Activated gamma-delta T cell treated with anti-CD3 and anti-CD28 coated beads, Interleukin-2, amount 50 U/mL, for 16 hours (primary cell): ENCODE measurements at regions not wholly inside any gene's neighbourhood (a gene's known extent, or its start where the extent isn't known, plus 50 kb on each side); places are given as distances from the start of the nearest gene placed in this dataset.
"Not testable (repeated sequence)": the region's sequence is repeated elsewhere in the genome, so short reads cannot be mapped to it uniquely, and the experiment has no call there.

ENCODE experiments used
- DNase-seq: peaks from one replicate; pipeline ENCODE4 v3.0.0-alpha.2; 2020; ENCODE audit warnings: low read depth

DNA sequence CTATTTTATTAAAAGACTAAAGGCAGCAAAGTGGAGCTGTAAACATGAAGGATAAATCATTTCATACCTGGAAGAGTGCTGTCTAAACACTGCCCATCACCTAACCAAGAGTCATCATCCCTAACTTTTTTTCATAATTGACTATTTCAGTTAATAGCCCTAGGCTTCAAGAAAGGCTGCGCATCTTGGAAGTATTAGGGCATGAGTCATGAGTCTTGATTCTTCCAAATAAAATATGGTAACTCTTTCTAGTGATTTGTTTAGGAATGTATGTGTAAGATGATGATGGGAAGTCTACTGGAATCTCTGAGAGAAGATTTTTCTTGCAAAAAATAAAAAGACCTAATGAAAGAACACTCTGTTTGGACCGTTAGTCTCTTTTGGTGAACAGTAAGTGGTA is 207.7 kb upstream of the AHR start:
- no peak for DNase-seq

- DNase-seq: no peak
Measured at GRCh38 chr7:17093461-17093860, 205.0 kb upstream of the AHR start.

- DNase-seq: no peak
Measured at GRCh38 chr7:17094963-17095574, 203.4 kb upstream of the AHR start.

DNA sequence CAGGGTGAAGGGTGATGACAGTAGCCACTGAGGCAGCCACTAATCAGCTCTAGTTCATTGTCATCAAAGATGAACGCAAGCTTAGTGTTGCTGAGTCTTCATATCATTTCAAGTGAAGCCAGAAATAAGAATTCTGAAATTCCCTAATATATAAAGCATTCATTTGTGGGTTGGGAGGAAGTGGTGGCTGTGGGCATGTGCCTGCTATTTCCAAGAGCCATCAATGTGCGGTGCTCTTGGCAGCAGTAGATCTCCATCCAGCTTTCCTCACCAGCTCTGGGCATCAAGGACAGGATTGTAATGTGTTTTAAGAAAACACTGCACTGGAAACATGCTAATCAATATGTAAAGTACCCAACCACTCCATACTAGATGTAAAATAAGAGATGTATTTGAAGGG is 202.5 kb upstream of the AHR start:
- DNase-seq: no peak

DNA sequence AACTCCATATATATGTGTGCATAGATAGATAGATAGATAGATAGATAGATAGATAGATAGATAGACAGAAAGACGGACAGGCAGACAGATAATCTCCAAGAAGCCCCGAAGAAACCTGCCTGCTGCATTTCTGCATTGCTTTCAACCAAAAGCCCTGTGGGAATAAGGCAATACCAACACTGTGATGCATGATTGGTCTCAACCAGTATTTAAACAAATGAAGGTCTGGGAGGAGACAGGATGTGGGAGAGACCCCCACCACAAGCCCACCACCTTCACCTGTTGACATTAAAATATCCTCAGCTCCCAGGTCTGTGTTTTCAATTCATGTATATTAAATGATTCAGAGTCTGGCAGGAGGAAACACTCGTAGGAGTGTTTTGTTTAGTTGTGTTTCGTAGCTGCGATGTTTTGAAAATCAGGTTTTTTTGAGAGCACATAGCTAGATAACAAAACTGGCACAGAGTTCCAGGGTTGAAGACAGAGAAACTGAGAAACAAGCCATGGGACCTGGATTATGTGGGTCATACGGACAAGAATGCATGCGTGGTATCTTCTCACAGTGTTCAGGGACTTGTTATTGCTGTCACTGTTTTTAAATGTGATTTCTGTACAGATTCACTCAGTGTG is 200.7 kb upstream of the AHR start:
- DNase-seq: no peak

GRCh38 chr7:17098515-17098914 is 199.9 kb upstream of the AHR start:
- DNase-seq: no peak

DNA sequence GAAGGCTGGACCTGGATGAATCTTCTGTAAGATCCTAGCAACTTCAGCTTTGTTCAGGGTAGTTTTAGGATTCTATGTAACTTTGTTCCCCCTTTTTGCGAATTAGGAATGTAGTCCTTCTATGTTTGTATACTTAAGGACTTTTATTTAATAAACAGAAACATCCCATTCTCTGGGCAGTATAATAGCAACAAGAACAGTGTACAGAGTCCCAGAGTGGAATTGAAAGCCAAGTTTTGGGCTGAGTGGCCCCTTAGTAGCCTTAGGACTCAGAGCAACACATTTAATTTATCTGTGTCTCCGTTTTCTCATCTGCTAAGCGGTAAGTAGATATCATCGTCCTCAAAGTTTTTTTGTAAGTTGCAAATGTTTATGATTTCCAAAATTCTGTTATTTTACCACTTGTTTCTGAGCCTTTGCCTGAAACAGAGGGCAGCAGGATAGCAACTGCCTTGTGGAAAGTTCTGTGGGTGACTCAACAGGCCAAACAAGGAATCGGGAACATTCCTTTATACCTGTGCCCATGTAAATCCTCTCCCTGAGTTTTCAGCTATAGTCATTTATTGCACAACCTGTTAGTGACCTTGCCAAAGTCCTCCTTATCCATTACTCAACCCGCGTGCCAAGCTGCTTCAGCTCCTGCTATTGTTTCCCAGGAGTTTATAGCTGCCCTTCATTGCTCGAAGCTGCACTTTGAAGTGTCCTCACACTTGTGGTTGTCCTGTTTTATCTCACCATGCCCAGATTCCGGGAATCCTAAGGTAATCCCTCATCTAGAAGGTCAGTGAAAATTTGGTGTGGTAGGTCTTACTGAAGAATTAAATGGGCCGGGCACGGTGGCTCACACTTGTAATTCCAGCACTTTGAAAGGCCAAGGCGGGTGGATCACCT is 199.1 kb upstream of the AHR start:
- DNase-seq: no peak

- not testable (repeated sequence) for DNase-seq
Measured at GRCh38 chr7:17099974-17100509, 198.4 kb upstream of the AHR start.

DNA sequence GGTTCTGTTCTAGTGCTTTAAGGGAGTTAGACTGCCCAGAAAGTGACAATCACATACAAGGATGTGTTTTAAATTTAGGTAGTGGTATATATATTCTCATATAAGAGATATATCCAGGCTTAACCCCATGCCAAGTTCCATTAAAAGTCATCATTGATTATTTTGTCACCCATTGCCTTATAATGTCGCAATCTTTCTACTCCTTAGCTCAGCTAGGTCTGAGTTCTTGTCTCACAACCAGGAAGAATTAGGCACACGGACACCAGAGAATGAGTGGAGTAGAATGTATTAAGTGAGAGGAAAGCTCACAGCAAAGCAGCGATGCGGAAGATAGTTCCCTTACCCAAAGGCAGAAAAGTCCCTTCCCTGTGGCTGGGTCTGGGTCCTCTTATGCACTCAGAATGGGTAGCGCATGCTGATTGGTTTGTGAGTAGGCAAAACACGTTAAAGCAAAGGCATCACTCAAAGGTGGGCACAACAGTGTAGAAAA is 197.2 kb upstream of the AHR start:
- no peak for DNase-seq

DNA sequence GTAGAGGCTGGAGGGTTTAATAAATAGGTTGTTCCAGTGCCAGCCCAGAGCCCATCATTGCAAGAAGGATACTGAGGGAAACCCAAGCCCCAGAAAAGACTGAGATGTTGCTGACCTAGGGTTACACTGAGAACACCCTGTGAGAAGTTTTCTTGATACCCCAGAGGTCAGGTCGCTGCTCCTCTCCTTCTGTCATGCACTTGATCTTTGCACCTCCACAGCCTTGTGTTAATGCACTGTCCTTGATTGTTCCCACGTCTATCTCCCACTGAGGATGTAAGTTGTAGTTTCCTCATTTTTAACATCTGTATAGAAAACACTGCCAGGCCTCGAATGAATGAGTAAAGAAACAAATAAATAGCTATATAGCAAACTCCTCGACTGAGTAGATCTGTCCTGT is 195.3 kb upstream of the AHR start:
- no peak for DNase-seq

GRCh38 chr7:17103984-17104383 is 194.5 kb upstream of the AHR start:
- no peak for DNase-seq

DNA sequence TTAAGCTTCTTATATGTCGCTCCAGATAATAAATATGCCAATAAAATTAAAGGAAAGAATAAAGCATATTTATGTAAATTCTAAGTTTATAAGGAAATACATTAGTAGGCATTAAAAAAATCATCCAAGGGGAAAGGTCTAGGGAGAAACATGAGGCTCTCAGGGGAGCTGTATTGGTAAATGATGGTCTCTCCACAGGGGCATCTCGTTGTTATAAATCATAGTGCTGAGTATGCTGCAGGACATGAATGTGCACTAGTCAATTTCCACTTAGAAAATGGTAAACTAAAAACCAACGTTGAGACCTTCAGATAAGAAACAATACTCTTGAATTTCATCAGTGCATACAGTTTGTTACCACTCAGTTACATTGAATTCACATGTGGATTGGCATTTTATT is 194.0 kb upstream of the AHR start:
- no peak for DNase-seq

- DNase-seq: no peak
Measured at GRCh38 chr7:17105701-17106100, 192.8 kb upstream of the AHR start.

GRCh38 chr7:17108049-17108584 is 190.3 kb upstream of the AHR start:
- DNase-seq: no peak

GRCh38 chr7:17109020-17109419 is 189.4 kb upstream of the AHR start:
- no peak for DNase-seq

DNA sequence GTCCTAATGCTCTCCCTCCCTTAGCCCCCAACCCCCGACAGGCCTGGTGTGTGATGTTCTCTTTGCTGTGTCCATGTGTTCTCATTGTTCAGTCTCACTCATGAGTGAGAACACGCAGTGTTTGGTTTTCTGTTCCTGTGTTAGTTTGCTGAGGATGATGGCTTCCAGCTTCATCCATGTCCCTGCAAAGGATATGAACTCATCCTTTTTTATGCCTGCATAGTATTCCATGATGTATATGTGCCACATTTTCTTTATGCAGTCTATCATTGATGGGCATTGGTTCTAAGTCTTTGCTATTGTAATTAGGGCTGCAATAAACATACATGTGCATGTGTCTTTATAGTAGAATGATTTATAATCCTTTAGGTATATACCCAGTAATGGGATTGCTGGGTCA is 184.7 kb upstream of the AHR start:
- DNase-seq: not testable (repeated sequence)

DNA sequence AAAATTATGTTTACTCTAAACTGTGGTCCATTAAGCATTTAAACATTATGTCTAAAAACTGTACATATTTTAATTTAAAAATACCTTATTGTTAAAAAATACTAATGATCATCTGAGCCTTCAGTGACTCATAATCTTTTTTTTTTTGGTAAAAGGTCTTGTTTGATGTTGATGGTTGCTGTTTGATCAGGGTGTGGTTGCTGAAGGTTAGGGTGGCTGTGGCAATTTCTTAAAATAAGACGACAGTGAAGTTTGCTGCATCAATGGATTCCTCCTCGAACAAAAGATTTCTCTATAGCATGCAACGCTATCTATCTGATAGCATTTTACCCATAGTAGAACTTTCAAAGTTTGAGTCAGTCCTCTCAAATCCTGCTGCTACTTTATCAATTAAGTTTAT is 180.0 kb upstream of the AHR start:
- no peak for DNase-seq

- no peak for DNase-seq
Measured at GRCh38 chr7:17120756-17121155, 177.7 kb upstream of the AHR start.

- no peak for DNase-seq
Measured at GRCh38 chr7:17121671-17122070, 176.8 kb upstream of the AHR start.

DNA sequence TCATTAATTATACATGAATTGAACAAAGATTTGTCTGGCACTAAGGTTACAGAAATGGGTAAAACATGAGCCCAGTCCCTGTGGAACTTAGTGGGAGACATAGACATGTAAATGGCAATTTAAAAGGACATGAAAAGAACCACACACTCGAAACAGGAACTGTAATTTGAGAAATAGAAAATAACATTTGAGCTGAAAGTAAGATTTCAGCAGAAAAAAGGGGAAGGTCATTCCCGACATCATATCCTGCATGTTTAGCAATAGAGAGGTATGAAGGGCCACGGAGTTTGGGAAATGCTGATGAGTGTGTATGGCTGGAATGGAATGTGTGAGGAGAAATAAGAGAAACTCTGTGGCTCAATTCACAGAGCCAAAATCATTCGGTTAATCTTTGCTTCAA is 175.4 kb upstream of the AHR start:
- DNase-seq: no peak

- DNase-seq: no peak
Measured at GRCh38 chr7:17126413-17127268, 171.8 kb upstream of the AHR start.

GRCh38 chr7:17129218-17129617 is 169.2 kb upstream of the AHR start:
- no peak for DNase-seq
